Stimulated activated CD4-positive, alpha-beta T cell treated with anti-CD3 and anti-CD28 coated beads, Interleukin-12 subunit alpha, Interleukin-12 subunit beta, amount 100 ng/mL, for 24 hours (primary cell): ENCODE measurements at regions not wholly inside any gene's neighbourhood (a gene's known extent, or its start where the extent isn't known, plus 50 kb on each side); places are given as distances from the start of the nearest gene placed in this dataset.
"Not testable (repeated sequence)": the region's sequence is repeated elsewhere in the genome, so short reads cannot be mapped to it uniquely, and the experiment has no call there.

ENCODE experiments used
- DNase-seq, 2 experiments: peaks; one replicate each; pipeline ENCODE4 v3.0.0-alpha.2; 2020; ENCODE audit warnings: low read depth in 2 of 2

GRCh38 chr2:109718139-109718538, 76.0 kb upstream of the RGPD5 start:
- no peak for DNase-seq

- DNase-seq = no peak
These were observed 74.2 kb upstream of the RGPD5 start for GRCh38 chr2:109719871-109720270.

DNA sequence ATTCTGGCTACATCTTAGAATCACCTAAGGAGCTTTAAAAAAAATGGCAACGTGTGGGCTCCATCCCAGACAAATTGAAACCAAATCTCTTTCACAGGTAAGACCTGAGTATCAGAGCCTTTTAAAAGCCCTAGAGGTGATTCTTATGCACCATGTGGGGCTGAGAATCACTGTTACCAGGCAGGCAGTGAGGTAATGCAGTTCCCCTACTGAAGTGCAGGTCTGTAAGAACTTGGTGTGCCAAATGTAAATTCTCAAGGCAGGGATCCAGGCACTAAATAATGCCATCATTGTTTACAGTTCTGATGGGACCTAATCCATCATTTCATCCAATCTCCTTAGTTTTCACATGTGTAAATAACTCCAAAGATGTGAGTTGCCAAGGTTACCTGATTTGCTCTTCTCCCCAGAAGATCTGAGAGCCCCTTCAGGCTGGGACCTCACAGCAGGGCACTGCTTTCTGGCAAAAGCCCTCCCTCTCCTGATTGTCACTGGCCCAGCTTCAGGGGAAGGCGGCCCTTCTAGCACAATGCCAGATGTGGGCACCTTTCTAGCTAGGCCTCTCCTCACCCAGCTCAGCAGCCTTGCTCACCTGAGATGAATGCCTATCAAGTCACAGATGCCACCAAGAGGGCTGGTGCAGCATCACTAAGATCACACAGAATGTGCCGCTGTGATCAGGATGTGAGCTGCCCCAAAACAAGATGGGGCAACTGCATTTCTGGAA, 73.6 kb upstream of the RGPD5 start:
- no peak for DNase-seq

GRCh38 chr2:109721135-109721534, 73.0 kb upstream of the RGPD5 start:
- no peak for DNase-seq

GRCh38 chr2:109721626-109722025, 72.5 kb upstream of the RGPD5 start:
- no peak for DNase-seq

DNA sequence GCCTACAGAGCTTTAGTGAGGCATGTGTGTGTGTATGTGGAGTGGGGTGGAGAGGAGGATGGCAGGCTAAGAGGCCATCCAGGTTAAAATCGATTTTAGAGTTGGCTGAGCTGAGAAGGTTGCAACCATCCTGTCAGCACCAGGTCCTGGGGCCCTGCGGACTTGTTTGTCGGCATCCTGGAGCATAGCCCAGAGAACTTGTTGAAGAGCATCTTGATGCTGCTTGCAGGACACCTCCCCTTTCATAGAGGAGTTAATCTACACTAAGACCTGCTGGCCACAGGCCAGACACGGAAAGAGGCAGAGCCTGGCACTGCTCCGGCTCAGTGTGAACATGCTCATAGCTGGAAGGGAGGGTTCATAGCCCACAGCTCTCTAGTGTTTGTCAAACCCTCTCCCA, 72.1 kb upstream of the RGPD5 start:
- DNase-seq = no peak

DNA sequence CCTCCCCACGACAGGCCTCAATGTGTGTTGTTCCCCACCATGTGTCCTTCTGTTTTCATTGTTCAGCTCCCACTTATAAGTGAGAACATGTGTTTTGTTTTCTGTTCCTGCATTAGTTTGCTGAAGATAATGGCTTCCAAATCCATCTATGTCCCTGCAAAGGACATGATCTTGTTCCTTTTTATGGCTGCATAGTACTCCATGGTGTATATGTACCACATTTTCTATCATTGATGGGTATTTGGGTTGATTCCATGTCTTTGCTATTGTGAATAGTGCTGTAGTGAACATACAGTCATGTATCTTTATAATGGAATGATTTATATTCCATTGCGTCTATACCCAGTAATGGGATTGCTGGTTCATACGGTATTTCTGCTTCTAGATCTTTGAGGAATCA, 71.5 kb upstream of the RGPD5 start:
- DNase-seq = not testable (repeated sequence)

GRCh38 chr2:109723153-109723552, 71.0 kb upstream of the RGPD5 start:
- DNase-seq = not testable (repeated sequence)

- DNase-seq = no peak
These were observed 69.3 kb upstream of the RGPD5 start for GRCh38 chr2:109724533-109725460.

- DNase-seq = no peak
These were observed 67.5 kb upstream of the RGPD5 start for GRCh38 chr2:109726379-109727270.

- DNase-seq = no peak
These were observed 66.1 kb upstream of the RGPD5 start for GRCh38 chr2:109727929-109728447.

GRCh38 chr2:109733746-109734145, 60.4 kb upstream of the RGPD5 start:
- not testable (repeated sequence) for DNase-seq

DNA sequence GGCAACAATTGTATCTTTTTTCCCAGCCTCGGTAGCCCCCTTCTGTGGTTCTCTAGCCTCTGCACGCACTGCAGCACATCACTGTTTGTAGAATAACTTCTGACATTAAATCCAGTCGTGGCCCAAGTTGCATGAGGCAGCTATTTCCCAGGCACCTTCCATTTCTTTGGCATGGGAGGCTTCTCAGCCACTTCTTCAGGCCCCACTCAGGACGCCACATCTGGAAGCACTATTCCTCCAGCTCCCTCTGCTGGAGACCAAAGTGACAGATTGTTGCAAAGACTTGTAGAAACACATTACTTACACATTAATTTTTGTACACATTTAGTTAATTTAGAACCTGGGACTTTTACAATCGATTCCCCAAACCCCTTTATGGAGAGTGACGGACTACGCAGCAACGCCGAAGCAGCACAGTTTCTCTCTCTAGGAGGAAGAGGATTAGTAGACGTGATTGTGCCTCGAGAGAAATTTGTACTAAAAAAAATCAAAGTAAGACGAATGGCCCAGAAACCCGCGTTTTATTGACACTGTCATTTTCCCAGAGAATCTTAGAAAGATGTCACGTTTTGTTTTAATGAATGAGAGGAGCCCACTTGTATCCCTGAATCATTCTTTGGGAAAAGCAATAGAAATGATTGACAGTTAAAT, 57.8 kb upstream of the RGPD5 start:
- DNase-seq = no peak
